ENCODE measurements at regions not wholly inside any gene's neighbourhood (a gene's known extent, or its start where the extent isn't known, plus 50 kb on each side); places are given as distances from the start of the nearest gene placed in this dataset.

- TF ChIP-seq CTCF (IDR thresholded peaks at IDR 0.05): no peak
- intact Hi-C loops (cut with DNase I, micrococcal nuclease): no loop called here
- DNase-seq: no peak
- Histone ChIP-seq H3K36me3 (ENCODE audit: low read depth) (no peaks in the 10 kb centered on the region), H3K4me1 (ENCODE audit: low read depth) (no peaks in the 10 kb centered on the region), H3K9me3 (no peaks in the 10 kb centered on the region), H3K4me3 (no peak overlapping the region)
- ATAC-seq: no peak
Observed at GRCh38 chr3:187945374-187945773, 200.1 kb upstream of the BCL6 start.

GRCh38 chr3:187946163-187946691, 201.0 kb upstream of the BCL6 start:
- no peak for TF ChIP-seq CTCF (IDR thresholded peaks at IDR 0.05)
- intact Hi-C loops (cut with DNase I, micrococcal nuclease): no loop called here
- Histone ChIP-seq H3K9me3 (no peaks in the 10 kb centered on the region), H3K36me3 (ENCODE audit: low read depth) (no peaks in the 10 kb centered on the region), H3K4me3 (no peak overlapping the region), H3K4me1 (ENCODE audit: low read depth) (no peaks in the 10 kb centered on the region)
- ATAC-seq (no peak), DNase-seq (no peak)

- intact Hi-C loops (cut with DNase I, micrococcal nuclease): no loop called here
- H3K9me3 ChIP-seq: no peaks in the 10 kb centered on the region
- H3K4me3 ChIP-seq: no peak overlapping the region
- DNase-seq: no peak
- H3K4me1 ChIP-seq (ENCODE audit: low read depth): no peaks in the 10 kb centered on the region
- TF ChIP-seq CTCF (IDR thresholded peaks at IDR 0.05): no peak
- H3K36me3 ChIP-seq (ENCODE audit: low read depth): no peaks in the 10 kb centered on the region
- ATAC-seq: no peak
Observed at GRCh38 chr3:187946981-187947380, 201.7 kb upstream of the BCL6 start.

- ATAC-seq: no peak
- no peaks in the 10 kb centered on the region for H3K4me1 ChIP-seq (ENCODE audit: low read depth)
Observed at GRCh38 chr3:187947927-187948682, 202.8 kb upstream of the BCL6 start.

GRCh38 chr3:187949093-187949820, 204.0 kb upstream of the BCL6 start:
- Histone ChIP-seq H3K4me3 (no peak overlapping the region), H3K4me1 (ENCODE audit: low read depth) (no peaks in the 10 kb centered on the region), H3K9me3 (no peaks in the 10 kb centered on the region), H3K36me3 (ENCODE audit: low read depth) (no peaks in the 10 kb centered on the region)
- intact Hi-C loops (cut with DNase I, micrococcal nuclease): no loop called here
- DNase-seq: no peak
- ATAC-seq: no peak
- TF ChIP-seq CTCF (IDR thresholded peaks at IDR 0.05): no peak

More at GRCh38 chr3:187947927-187948682, 202.8 kb upstream of the BCL6 start:
- no peak for DNase-seq
- intact Hi-C loops (cut with DNase I, micrococcal nuclease): no loop called here
- Histone ChIP-seq H3K4me3 (no peak overlapping the region), H3K9me3 (no peaks in the 10 kb centered on the region), H3K36me3 (ENCODE audit: low read depth) (no peaks in the 10 kb centered on the region)
- no peak for TF ChIP-seq CTCF (IDR thresholded peaks at IDR 0.05)
